Stimulated activated naive CD8-positive, alpha-beta T cell treated with anti-CD3 and anti-CD28 coated beads, Interleukin-15, Interleukin-2, amounts not matched to agents 100 ng/mL and 50 ng/mL, for 24 hours (primary cell): ENCODE measurements at regions not wholly inside any gene's neighbourhood (a gene's known extent, or its start where the extent isn't known, plus 50 kb on each side); places are given as distances from the start of the nearest gene placed in this dataset.

Experiments used
- H3K27ac Mint-ChIP-seq: one replicate; pipeline ENCODE4 v1.8.0; 2021; ENCODE audit warnings: mild to moderate bottlenecking, mixed read lengths
- H3K27me3 Mint-ChIP-seq: one replicate; pipeline ENCODE4 v1.8.0; 2021; ENCODE audit warnings: mixed read lengths
- H3K36me3 Mint-ChIP-seq: one replicate; pipeline ENCODE4 v1.8.0; 2021; ENCODE audit warnings: low read depth, mixed read lengths
- H3K4me1 Mint-ChIP-seq: one replicate; pipeline ENCODE4 v1.8.0; 2021; ENCODE audit warnings: low read depth, mixed read lengths
- H3K4me3 Mint-ChIP-seq: one replicate; pipeline ENCODE4 v1.8.0; 2021; ENCODE audit warnings: mild to moderate bottlenecking, mixed read lengths
- H3K9me3 Mint-ChIP-seq: one replicate; pipeline ENCODE4 v1.8.0; 2021; ENCODE audit warnings: mixed read lengths

DNA sequence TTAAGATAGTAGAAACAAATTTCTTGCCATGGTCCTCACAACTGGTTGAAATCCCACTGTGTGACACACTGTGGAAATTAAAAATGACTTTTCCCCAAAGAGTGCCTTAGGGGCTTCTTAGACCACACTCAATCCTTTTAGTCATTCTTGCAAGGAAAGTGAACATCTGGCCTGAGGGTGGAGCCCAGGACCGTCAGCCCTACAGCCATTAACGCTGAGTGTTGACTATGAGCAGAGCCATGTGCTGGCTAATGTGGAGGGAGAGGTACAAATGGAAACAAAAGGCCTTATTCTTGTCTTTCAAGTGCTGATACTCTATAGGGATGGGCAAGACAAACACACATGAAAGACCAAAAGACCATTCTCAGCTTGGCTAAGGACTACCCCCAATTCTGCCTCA, 456.5 kb downstream of the ZSWIM6 start:
- peaks cover 3% of the 10 kb centered on the region for H3K9me3 Mint-ChIP-seq
- no peaks in the 10 kb centered on the region for H3K36me3 Mint-ChIP-seq
- H3K4me1 Mint-ChIP-seq, result no peaks in the 10 kb centered on the region
- no peaks in the 10 kb centered on the region for H3K27me3 Mint-ChIP-seq
- H3K27ac Mint-ChIP-seq, result no peak overlapping the region
- H3K4me3 Mint-ChIP-seq, result no peak overlapping the region

DNA sequence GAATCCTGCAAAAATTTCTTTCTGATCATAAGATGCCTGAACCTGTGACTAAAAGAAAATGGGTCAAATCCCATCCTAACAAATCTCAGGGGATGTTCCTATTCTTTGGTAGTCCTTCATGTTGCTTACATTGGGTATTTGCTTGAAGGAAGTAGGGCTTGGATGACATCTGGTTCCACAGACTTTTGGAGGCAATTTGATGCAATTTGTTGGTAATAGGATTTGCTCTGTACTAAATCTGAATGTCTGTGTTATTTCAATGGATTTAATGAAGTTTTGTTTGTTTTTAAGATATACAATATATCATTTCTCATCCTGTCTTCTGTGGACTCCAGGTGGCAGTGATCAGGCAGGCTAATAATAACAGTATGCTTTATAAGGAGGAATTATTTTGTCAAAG, 457.9 kb downstream of the ZSWIM6 start:
- Mint-ChIP-seq H3K27ac (no peak overlapping the region), H3K27me3 (no peaks in the 10 kb centered on the region), H3K4me1 (no peaks in the 10 kb centered on the region), H3K36me3 (no peaks in the 10 kb centered on the region), H3K4me3 (no peak overlapping the region), H3K9me3 (peaks cover 2% of the 10 kb centered on the region)

- no peaks in the 10 kb centered on the region for H3K36me3 Mint-ChIP-seq
- no peak overlapping the region for H3K27ac Mint-ChIP-seq
- H3K27me3 Mint-ChIP-seq, result no peaks in the 10 kb centered on the region
- H3K4me1 Mint-ChIP-seq, result no peaks in the 10 kb centered on the region
- H3K4me3 Mint-ChIP-seq, result no peak overlapping the region
- H3K9me3 Mint-ChIP-seq, result no peaks in the 10 kb centered on the region
Measured at GRCh38 chr5:61790678-61791077, 458.6 kb downstream of the ZSWIM6 start.

DNA sequence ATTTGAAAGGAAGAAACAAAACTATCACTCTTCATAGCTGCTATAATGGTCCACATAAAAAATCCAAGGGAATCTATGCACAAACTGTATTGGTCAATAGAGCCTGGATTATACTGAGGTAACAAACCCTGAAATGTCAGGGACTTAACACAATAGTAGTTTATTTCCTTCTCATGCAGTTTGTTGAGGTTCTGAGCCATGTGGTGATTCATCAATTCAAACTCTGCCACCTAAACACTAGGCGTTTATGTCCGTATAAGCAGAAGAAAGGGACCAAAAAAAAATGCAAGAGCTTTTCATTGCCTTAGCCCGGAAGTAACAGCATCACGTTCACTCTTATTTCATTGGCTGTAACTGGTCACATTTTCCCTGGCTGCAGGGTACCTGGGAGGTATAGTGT, 464.7 kb downstream of the ZSWIM6 start:
- H3K36me3 Mint-ChIP-seq, result no peaks in the 10 kb centered on the region
- no peak overlapping the region for H3K4me3 Mint-ChIP-seq
- no peaks in the 10 kb centered on the region for H3K4me1 Mint-ChIP-seq
- H3K9me3 Mint-ChIP-seq, result no peaks in the 10 kb centered on the region
- H3K27me3 Mint-ChIP-seq, result peaks cover 3% of the 10 kb centered on the region
- no peak overlapping the region for H3K27ac Mint-ChIP-seq

DNA sequence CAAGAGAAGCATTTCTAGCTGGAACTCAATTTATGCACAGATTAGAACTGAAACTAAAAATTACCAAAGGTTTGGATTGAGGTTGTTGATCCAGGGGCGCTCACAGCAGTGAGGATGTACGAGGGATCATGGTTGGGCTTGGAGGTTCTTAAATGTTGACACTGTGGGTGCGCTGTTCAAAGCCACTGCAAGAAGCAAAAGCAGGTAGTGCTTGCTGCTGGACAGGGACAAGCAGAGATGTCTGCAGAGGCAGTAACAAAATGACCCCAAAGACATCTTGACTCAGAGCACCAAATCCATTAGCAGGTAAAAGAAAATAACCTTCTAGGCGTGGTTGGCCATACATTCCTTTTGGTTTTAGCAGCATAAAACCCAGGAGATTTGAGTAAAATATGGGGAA, 468.4 kb downstream of the ZSWIM6 start:
- H3K4me1 Mint-ChIP-seq, result no peaks in the 10 kb centered on the region
- peaks cover 3% of the 10 kb centered on the region for H3K27me3 Mint-ChIP-seq
- no peaks in the 10 kb centered on the region for H3K36me3 Mint-ChIP-seq
- no peak overlapping the region for H3K27ac Mint-ChIP-seq
- H3K4me3 Mint-ChIP-seq, result no peak overlapping the region
- no peaks in the 10 kb centered on the region for H3K9me3 Mint-ChIP-seq

GRCh38 chr5:61801174-61801573, 469.1 kb downstream of the ZSWIM6 start:
- H3K4me1 Mint-ChIP-seq, result no peaks in the 10 kb centered on the region
- no peaks in the 10 kb centered on the region for H3K36me3 Mint-ChIP-seq
- H3K27me3 Mint-ChIP-seq, result peaks cover 3% of the 10 kb centered on the region
- no peaks in the 10 kb centered on the region for H3K9me3 Mint-ChIP-seq
- no peak overlapping the region for H3K27ac Mint-ChIP-seq
- no peak overlapping the region for H3K4me3 Mint-ChIP-seq

- H3K4me3 Mint-ChIP-seq, result no peak overlapping the region
Measured at GRCh38 chr5:61802456-61802855, 470.4 kb downstream of the ZSWIM6 start.

GRCh38 chr5:61805101-61805500, 473.0 kb downstream of the ZSWIM6 start:
- Mint-ChIP-seq H3K4me1 (no peaks in the 10 kb centered on the region), H3K9me3 (no peaks in the 10 kb centered on the region), H3K36me3 (no peaks in the 10 kb centered on the region), H3K27me3 (no peaks in the 10 kb centered on the region), H3K4me3 (no peak overlapping the region), H3K27ac (no peak overlapping the region)

More at GRCh38 chr5:61802456-61802855, 470.4 kb downstream of the ZSWIM6 start:
- H3K36me3 Mint-ChIP-seq, result no peaks in the 10 kb centered on the region
- H3K27me3 Mint-ChIP-seq, result peaks cover under 1% of the 10 kb centered on the region
- no peak overlapping the region for H3K27ac Mint-ChIP-seq
- H3K9me3 Mint-ChIP-seq, result no peaks in the 10 kb centered on the region
- no peaks in the 10 kb centered on the region for H3K4me1 Mint-ChIP-seq

GRCh38 chr5:61806491-61807020, 474.5 kb downstream of the ZSWIM6 start:
- Mint-ChIP-seq H3K4me1 (no peaks in the 10 kb centered on the region), H3K27ac (no peak overlapping the region), H3K9me3 (no peaks in the 10 kb centered on the region), H3K4me3 (no peak overlapping the region), H3K27me3 (no peaks in the 10 kb centered on the region), H3K36me3 (no peaks in the 10 kb centered on the region)

- Mint-ChIP-seq H3K27me3 (no peaks in the 10 kb centered on the region), H3K4me3 (no peak overlapping the region), H3K36me3 (no peaks in the 10 kb centered on the region), H3K9me3 (no peaks in the 10 kb centered on the region), H3K4me1 (no peaks in the 10 kb centered on the region), H3K27ac (no peak overlapping the region)
Measured at GRCh38 chr5:61808091-61808490, 476.0 kb downstream of the ZSWIM6 start.

GRCh38 chr5:61808909-61809308, 476.9 kb downstream of the ZSWIM6 start:
- Mint-ChIP-seq H3K9me3 (no peaks in the 10 kb centered on the region), H3K36me3 (no peaks in the 10 kb centered on the region), H3K4me3 (no peak overlapping the region), H3K27me3 (no peaks in the 10 kb centered on the region), H3K4me1 (no peaks in the 10 kb centered on the region), H3K27ac (no peak overlapping the region)

DNA sequence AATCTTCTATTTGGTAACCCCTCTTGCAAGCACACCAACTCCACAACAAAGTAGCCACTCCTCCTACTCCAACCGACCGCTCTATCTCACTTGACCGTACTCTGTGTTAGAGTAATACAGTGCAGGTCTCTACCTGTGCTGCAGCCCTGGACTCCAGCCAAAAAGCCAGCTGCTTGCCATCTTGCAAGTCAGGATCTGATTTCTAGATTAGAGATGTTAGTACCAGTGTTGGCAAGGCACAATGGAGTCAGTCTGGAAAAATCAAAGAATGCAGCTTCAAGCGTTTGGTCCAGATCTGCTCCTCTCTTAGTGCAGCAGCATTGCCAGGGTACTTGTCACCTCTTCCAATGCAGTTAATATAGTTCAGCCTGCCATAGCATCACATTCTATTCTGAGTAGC, 477.6 kb downstream of the ZSWIM6 start:
- no peaks in the 10 kb centered on the region for H3K27me3 Mint-ChIP-seq
- no peaks in the 10 kb centered on the region for H3K36me3 Mint-ChIP-seq
- no peak overlapping the region for H3K27ac Mint-ChIP-seq
- no peak overlapping the region for H3K4me3 Mint-ChIP-seq
- no peaks in the 10 kb centered on the region for H3K4me1 Mint-ChIP-seq
- H3K9me3 Mint-ChIP-seq, result no peaks in the 10 kb centered on the region

DNA sequence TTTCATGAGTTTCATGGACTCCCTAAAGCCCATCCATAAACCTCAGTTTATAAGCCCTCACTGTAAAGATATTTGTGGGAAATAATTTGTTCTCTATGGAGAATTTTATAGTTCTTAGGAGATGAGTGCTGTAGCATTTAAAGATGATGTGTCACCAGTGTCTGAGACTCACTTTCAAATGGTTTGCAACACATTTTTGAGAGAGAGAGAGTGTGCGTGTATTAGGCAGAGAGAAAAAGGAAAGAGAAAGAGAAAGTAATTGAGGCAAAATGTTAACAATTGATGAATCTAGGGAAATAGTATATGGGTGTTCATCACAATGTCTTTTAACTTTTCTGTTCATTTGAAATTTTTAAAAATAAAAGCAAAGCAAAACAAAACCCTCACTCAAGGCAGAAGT, 479.0 kb downstream of the ZSWIM6 start:
- Mint-ChIP-seq H3K4me1 (no peaks in the 10 kb centered on the region), H3K4me3 (no peak overlapping the region), H3K27ac (no peak overlapping the region), H3K36me3 (no peaks in the 10 kb centered on the region), H3K27me3 (peaks cover 8% of the 10 kb centered on the region), H3K9me3 (no peaks in the 10 kb centered on the region)

DNA sequence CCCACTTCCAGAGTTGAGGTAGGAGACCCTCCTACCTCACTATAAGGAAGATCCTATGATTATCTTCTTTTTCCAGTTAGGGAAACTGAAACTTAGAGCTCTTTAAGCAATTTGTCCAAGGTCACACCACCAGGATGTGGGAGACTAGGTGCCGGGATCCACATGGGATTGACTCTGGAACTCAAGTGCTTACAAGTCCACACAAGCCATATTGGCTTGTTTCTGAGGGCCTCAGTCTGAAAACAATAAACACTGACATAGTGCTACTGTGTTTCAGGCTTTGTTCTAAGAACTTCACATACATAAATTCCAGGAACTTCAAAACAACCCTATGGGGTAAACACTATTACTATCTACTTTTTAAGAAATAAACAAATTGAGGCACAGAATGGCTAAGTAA, 481.3 kb downstream of the ZSWIM6 start:
- Mint-ChIP-seq H3K27ac (no peak overlapping the region), H3K27me3 (peaks cover 12% of the 10 kb centered on the region), H3K36me3 (no peaks in the 10 kb centered on the region), H3K4me3 (no peak overlapping the region), H3K9me3 (no peaks in the 10 kb centered on the region), H3K4me1 (no peaks in the 10 kb centered on the region)

GRCh38 chr5:61815339-61815738, 483.3 kb downstream of the ZSWIM6 start:
- Mint-ChIP-seq H3K27me3 (peaks cover 12% of the 10 kb centered on the region), H3K4me1 (no peaks in the 10 kb centered on the region), H3K36me3 (no peaks in the 10 kb centered on the region), H3K27ac (no peak overlapping the region), H3K4me3 (no peak overlapping the region), H3K9me3 (no peaks in the 10 kb centered on the region)

GRCh38 chr5:61816146-61816545, 484.1 kb downstream of the ZSWIM6 start:
- H3K9me3 Mint-ChIP-seq, result no peaks in the 10 kb centered on the region
- H3K36me3 Mint-ChIP-seq, result no peaks in the 10 kb centered on the region
- no peaks in the 10 kb centered on the region for H3K4me1 Mint-ChIP-seq
- peaks cover 12% of the 10 kb centered on the region for H3K27me3 Mint-ChIP-seq
- H3K4me3 Mint-ChIP-seq, result no peak overlapping the region
- no peak overlapping the region for H3K27ac Mint-ChIP-seq
